ENCODE measurements at regions not wholly inside any gene's neighbourhood (a gene's known extent, or its start where the extent isn't known, plus 50 kb on each side); places are given as distances from the start of the nearest gene placed in this dataset.
A peak's percentile ranks its signal among the peaks of the same experiment; 100 is the strongest.
"Not testable (repeated sequence)": the region's sequence is repeated elsewhere in the genome, so short reads cannot be mapped to it uniquely, and the experiment has no call there.

DNA sequence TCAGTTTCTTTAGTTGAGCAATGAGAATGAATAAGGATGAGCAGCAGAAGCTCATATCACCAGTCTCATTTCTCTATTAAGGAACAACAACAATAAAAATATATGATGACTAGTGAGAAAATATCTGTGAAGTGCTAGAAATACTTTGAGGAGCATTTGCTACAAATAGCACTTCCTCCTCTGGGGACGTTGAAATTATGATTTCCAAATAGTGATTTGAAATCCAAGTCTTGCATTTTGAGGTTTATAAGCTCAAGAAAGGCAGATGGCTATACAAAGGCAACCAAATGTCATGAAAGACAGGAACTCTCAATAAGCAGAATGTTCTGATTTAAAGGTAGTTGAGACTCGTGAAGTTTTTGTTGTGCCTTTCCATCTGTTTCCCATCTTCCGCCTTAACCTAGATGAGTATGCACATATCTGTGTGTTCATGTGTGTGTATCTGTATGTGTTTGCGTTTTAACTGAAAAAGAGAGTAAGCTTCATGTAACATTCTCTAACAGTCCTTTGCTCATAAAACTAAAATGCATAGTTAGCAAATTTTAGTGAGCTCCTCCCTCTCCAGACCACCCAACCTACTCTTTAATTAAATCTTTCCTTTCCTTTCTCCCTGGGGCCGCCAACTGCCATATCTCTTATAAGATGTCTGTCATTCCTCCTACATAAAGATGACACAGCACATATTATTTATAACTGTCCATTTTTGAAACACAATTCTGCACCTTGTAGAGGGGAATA lies 222.6 kb upstream of the RASGEF1B start:
- no peak for DNase-seq

DNA sequence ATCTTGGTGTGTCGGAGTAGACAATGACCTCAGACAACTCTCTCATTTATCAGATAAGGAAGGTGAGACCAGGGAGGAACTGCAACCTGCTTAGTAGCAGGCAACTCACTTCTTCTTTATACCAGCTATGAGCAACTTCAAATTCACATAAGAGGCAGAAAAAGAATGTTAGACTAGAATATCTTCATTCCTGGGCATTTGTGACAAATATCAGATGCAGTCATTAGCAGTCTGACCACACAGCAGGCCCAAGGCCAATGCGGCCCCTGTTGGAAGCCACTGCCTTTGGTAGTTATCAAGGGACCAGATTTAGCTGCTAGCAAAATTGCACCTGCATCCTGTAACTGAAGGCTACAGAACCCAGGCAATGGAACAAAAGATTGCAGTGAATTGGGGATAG lies 219.2 kb upstream of the RASGEF1B start:
- no peak for DNase-seq

- DNase-seq, result peak; percentile 2
Measured at GRCh38 chr4:81688085-81688484, 216.4 kb upstream of the RASGEF1B start.

DNA sequence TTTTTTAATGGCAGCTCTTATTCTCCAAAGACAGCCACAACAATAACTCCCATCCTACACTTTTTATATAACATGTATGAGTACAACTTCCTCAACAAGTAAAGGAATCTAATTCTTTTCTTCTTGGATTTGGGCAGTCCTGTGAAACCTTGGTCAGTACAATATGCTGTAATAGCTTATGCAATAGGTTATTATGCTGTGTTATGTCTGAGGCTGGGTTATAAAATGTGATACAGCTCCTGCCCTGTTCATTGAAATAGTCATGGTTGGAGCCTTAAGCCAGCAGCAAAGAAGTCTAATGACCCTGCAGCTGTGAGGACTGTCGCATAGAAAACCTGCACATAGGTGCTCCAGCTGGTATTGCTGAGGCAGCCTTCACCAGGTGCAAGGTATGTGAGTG lies 215.8 kb upstream of the RASGEF1B start:
- no peak for DNase-seq

DNA sequence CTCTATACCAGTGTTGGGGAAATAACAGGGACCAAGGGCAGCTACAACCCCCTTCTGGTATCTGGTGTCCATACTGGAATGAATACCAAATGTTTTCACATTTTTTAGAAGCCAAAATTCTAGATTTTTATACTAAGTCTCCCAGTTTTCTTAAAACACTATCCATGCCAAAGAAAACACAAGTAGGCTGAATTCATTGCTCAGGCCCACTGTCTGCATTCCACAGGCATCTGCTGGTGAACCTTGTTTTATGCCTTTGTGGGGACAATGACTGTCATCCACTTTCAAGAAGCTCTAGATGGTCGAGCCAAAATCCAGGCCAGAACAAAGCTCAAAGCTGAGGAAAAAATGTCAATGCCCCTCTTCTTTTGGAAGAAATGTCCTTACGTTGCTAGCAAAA lies 213.4 kb upstream of the RASGEF1B start:
- DNase-seq, result no peak

DNA sequence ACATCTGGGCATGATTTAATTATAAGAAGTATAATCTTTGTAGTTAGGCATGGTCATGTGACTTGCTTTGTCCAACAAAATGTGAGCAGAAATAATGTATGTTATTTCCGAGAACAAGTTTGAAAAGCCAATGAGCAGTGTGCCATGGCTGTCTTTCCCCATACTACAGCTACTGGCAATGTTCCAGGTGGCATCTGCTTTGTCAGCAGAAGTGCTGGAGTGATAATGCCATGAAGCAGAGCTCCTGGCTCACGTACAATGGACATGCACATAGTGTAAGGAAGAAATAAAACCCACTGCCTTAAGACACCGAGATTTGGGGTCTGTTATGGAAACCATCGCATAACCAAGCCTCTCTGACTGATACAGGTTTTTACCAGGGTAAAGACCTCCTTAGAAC lies 212.6 kb upstream of the RASGEF1B start:
- peak; percentile 56 for DNase-seq

- no peak for DNase-seq
Measured at GRCh38 chr4:81682492-81682891, 210.8 kb upstream of the RASGEF1B start.

GRCh38 chr4:81679315-81679714 lies 207.6 kb upstream of the RASGEF1B start:
- no peak for DNase-seq

GRCh38 chr4:81678801-81679200 lies 207.1 kb upstream of the RASGEF1B start:
- no peak for DNase-seq

DNA sequence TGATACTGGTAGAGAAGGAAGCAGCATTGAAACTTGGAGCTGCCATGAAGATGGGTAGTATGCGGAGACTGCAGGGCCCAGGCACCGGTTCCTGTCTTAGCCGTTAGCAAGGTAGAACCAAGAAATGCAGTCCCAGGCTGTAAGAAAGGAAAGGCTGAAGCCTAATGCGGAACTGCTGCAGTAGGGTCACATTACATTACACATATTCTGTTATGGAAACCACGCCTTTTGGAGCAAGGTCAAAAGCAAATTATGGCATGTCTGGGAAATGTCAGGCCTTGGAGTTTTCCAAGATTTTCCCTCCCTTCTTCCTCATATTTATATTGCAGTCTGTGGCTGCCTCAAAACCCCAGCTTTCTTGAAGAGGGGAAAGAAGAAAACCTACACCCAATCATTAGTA lies 204.8 kb upstream of the RASGEF1B start:
- DNase-seq, result no peak

GRCh38 chr4:81675791-81676393 lies 204.2 kb upstream of the RASGEF1B start:
- DNase-seq, result no peak

DNA sequence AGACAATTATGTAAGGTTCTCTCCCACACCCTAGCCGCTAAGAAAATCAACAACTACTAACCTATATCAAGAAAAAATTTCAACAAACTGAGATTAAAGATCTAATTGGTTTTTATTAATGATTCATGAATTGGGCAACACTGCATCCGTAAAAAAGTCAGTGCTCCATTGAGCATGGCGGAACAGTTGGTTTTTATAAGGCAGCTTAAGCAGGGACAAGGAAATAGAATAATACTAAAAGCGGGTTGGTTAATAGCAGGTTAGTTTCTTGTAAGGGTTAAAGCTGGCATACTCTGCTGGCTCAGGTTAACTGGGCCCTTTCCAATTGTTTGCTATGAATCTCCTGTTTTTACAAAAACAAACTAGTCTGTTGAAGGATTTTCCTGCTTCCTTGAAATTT lies 202.3 kb upstream of the RASGEF1B start:
- DNase-seq, result no peak

DNA sequence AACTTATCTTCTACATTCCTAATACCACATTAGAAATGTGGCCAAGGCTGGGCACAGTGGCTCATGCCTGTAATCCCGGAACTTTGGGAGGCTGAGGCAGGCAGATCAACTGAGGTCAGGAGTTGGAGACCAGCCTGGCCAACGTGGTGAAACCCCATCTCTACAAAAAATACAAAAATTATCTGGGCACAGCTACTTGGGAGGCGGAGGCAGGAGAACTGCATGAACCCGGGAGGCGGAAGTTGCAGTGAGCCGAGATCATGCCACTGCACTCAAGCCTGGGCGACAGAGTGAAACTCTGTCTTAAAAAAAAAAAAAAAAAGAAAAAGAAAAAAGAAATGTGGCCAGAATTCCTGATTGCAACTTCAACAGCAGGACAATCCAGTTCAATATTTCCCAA lies 196.6 kb upstream of the RASGEF1B start:
- DNase-seq, result not testable (repeated sequence)

DNA sequence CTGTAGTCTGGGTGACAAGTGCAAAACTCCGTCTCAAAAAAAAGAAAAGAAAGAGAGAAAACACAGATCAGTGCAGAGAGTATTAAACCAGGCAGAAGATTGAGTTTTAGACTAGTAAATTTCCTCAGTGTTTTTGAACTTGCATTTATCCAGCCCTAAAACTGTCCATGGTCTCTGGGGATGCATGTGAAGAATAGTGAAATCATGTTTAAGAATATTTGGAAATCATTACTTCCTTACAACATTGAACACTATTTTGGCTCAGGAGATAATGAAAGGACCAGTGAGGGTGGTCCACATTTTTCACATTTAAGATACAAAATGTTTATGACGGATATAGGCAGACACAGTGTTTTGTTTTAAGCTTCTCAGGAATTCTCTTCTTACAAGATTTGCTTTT lies 195.8 kb upstream of the RASGEF1B start:
- no peak for DNase-seq

- no peak for DNase-seq
Measured at GRCh38 chr4:81666491-81666890, 194.8 kb upstream of the RASGEF1B start.

- DNase-seq, result no peak
Measured at GRCh38 chr4:81665649-81666048, 193.9 kb upstream of the RASGEF1B start.

GRCh38 chr4:81665045-81665444 lies 193.3 kb upstream of the RASGEF1B start:
- no peak for DNase-seq

- no peak for DNase-seq
Measured at GRCh38 chr4:81664079-81664478, 192.4 kb upstream of the RASGEF1B start.

GRCh38 chr4:81663368-81663767 lies 191.7 kb upstream of the RASGEF1B start:
- no peak for DNase-seq

DNA sequence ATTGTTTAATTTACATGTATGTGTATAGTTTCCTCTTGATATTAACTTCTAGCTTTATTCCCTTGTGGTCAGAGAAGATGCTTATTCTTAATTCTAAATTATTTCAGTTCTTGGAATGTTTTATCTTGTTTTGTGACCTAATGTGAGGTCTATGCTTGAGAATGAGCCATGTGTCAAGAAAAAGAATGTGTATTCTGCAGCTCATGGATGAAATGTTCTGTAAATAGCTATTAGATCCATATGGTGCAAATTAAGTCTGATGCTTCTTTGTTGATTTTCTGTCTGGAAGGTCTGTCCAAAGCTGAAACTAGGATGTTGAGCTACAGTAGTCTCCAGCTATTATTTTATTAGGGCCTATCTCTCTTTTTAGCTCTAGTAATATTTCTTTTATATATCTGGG lies 187.3 kb upstream of the RASGEF1B start:
- no peak for DNase-seq

- no peak for DNase-seq
Measured at GRCh38 chr4:81652069-81652478, 180.4 kb upstream of the RASGEF1B start.

- no peak for DNase-seq
Measured at GRCh38 chr4:81651243-81651899, 179.7 kb upstream of the RASGEF1B start.

DNA sequence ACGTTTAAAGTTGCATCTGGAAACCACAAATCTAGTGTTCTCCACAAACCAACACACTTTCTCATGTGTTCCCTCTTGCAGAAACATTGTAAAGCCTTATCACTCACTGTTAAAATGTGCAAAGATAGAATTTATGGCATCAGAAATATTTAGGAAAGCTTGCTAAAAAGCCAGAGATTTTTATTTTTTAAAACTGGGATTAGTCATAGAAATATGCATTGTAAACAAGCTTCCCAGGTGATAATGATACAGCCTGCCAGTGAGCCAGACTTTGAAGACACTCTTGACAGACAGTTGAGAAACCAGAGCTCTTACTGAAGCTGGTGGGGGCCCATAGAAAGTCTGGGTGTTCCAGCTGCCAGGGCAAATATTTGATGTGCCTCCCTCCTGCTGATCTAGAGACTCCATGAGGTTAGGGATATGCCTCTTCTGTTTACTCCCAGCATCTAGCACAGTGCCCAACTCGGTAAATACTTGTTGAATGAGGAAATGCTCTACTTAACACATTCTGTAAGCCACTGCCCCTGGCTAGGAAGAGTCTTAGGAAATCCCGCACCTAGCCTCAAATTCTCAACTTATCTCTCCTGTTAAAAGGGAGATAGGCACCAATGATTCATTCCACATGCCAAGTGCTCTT lies 179.0 kb upstream of the RASGEF1B start:
- no peak for DNase-seq
